Liver (tissue), 8 donors: ENCODE measurements at regions not wholly inside any gene's neighbourhood (a gene's known extent, or its start where the extent isn't known, plus 50 kb on each side); places are given as distances from the start of the nearest gene placed in this dataset.

Experiments
- DNase-seq: peaks from one replicate; pipeline ENCODE4 v3.0.0-alpha.2; 2017; ENCODE audit warnings: low spot score
- H3K27ac ChIP-seq, 2 donors: one replicate each; pipeline ENCODE4 v1.7.0; 2013; ENCODE audit warnings: inconsistent platforms in 2 of 2, low read length in 2 of 2, control low read depth in 1 of 2, low read depth in 1 of 2, mild to moderate bottlenecking in 1 of 2
- H3K27me3 ChIP-seq, 4 donors: one replicate each; pipeline versions ENCODE4 v1.6.1 to v1.7.0; 2013; ENCODE audit warnings: low read length in 3 of 4, inconsistent platforms in 1 of 4, mild to moderate bottlenecking in 1 of 4, moderate library complexity in 1 of 4; ENCODE audit not compliant: control insufficient read depth in 4 of 4, insufficient read depth in 4 of 4
- H3K36me3 ChIP-seq, 4 donors: one replicate each; pipeline versions ENCODE4 v1.6.1 to v1.7.0; 2013; ENCODE audit warnings: low read length in 3 of 4, mild to moderate bottlenecking in 3 of 4, low read depth in 1 of 4, moderate library complexity in 1 of 4; ENCODE audit not compliant: control insufficient read depth in 4 of 4, insufficient read depth in 3 of 4
- H3K4me1 ChIP-seq, 4 donors: one replicate each; pipeline versions ENCODE4 v1.6.1 to v1.7.0; 2013; ENCODE audit warnings: low read length in 3 of 4, mild to moderate bottlenecking in 3 of 4, moderate library complexity in 1 of 4; ENCODE audit not compliant: control insufficient read depth in 4 of 4, insufficient read depth in 4 of 4
- H3K4me3 ChIP-seq, 3 donors: one replicate each; pipeline versions ENCODE4 v1.6.1 to v1.7.0; 2013; ENCODE audit warnings: low read length in 3 of 3, control low read depth in 1 of 3, low read depth in 1 of 3, mild to moderate bottlenecking in 1 of 3
- H3K9ac ChIP-seq, 2 donors: one replicate each; pipeline ENCODE4 v1.7.0; 2013; ENCODE audit warnings: low read length in 2 of 2, mild to moderate bottlenecking in 2 of 2, moderate library complexity in 2 of 2, control low read depth in 1 of 2, low read depth in 1 of 2
- H3K9me3 ChIP-seq, 4 donors: one replicate each; pipeline versions ENCODE4 v1.6.1 to v1.7.0; 2013; ENCODE audit warnings: low read length in 3 of 4; ENCODE audit not compliant: control insufficient read depth in 4 of 4
- ATF3 ChIP-seq: IDR thresholded peaks from 2 replicates; pipeline ENCODE4 v1.6.1; 2016; ENCODE audit warnings: antibody characterized with exemption
- FOXA1 ChIP-seq: IDR thresholded peaks from 2 replicates; pipeline ENCODE4 v1.6.1; 2016; ENCODE audit warnings: antibody characterized with exemption
- FOXA2 ChIP-seq: IDR thresholded peaks from 2 replicates; pipeline ENCODE4 v1.6.1; 2016; ENCODE audit warnings: antibody characterized with exemption
- HNF4A ChIP-seq, 2 donors: conservative IDR thresholded peaks; 2 replicates each; pipeline ENCODE4 v1.6.1; 2016; ENCODE audit warnings: antibody characterized with exemption in 2 of 2, mild to moderate bottlenecking in 2 of 2
- HNF4G ChIP-seq: IDR thresholded peaks from 2 replicates; pipeline ENCODE4 v1.6.1; 2016; ENCODE audit warnings: antibody characterized with exemption
- JUND ChIP-seq, 2 donors: IDR thresholded peaks; 2 replicates each; pipeline ENCODE4 v1.6.1; 2016; ENCODE audit warnings: antibody characterized with exemption in 2 of 2
- RAD21 ChIP-seq, 2 donors: IDR thresholded peaks; 2 replicates each; pipeline ENCODE4 v1.6.1; 2016; ENCODE audit warnings: antibody characterized with exemption in 2 of 2, mild to moderate bottlenecking in 2 of 2
- REST ChIP-seq: IDR thresholded peaks from 2 replicates; pipeline ENCODE4 v1.6.1; 2016; ENCODE audit warnings: antibody characterized with exemption, mild to moderate bottlenecking
- SP1 ChIP-seq: IDR thresholded peaks from 2 replicates; pipeline ENCODE4 v1.6.1; 2018; ENCODE audit warnings: antibody characterized with exemption, mild to moderate bottlenecking
- TAF1 ChIP-seq: conservative IDR thresholded peaks from 2 replicates; pipeline ENCODE4 v1.6.1; 2016; ENCODE audit warnings: antibody characterized with exemption, mild to moderate bottlenecking
- YY1 ChIP-seq: IDR thresholded peaks from 2 replicates; pipeline ENCODE4 v1.6.1; 2016; ENCODE audit warnings: antibody characterized with exemption, mild to moderate bottlenecking
- ZBTB33 ChIP-seq: IDR thresholded peaks from 2 replicates; pipeline ENCODE4 v1.6.1; 2016; ENCODE audit warnings: antibody characterized with exemption
- WGBS: extraction: QIAGEN DNeasy Blood & Tissue Kit; methylation state at CpG from one replicate; pipeline ENCODE4 v1.1.7; 2013; 5-methylcytosine and 5-hydroxymethylcytosine counted together
- TF ChIP-seq, protein P1 (sequence below): fragments of 150-350 bp; IDR thresholded peaks from 2 replicates; pipeline ENCODE4 v1.5.1; 2017; ENCODE audit warnings: improper control_type of control experiment, low read depth, low read length; ENCODE audit not compliant: missing input control
- donor health status: healthy.
- donor health status: healthy.
- donor health status: healthy.
- donor health status: healthy.
- donor health status: healthy.

DNA sequence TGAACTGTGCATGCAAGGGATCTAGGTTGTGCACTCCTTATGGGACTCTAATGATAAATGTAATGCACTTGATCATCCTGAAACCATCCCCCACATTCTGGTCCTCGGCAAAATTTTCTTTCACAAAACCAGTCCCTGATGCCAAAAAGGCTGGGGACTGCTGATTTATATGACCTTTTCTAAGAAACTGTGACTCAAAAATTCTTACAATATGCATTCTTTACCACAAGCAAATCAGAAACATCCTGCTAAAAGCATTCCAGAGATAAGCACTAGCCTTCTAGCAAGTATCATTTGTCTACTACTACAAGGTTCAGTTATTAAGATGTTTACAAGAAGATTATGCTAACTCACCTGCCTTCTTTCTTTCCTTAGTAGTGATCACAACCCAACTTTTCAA lies 166.5 kb upstream of the PCDH7 start:
- no peak overlapping the region for H3K27ac ChIP-seq
- H3K4me3 ChIP-seq = no peak overlapping the region
- H3K9me3 ChIP-seq = peaks cover 0 to 3% (median 0%) of the 10 kb centered on the region in 4 donors
- no peak for DNase-seq
- WGBS = 37% methylated on average over 1 of the region's 1 CpG
- H3K27me3 ChIP-seq = no peaks in the 10 kb centered on the region
- no peak overlapping the region for H3K9ac ChIP-seq
- no peaks in the 10 kb centered on the region for H3K4me1 ChIP-seq
- TF ChIP-seq HNF4G (no peak), ATF3 (no peak), JUND (IDR thresholded peaks at IDR 0.05) (no peak), FOXA1 (no peak), TAF1 (no peak), ZBTB33 (no peak), RAD21 (IDR thresholded peaks at IDR 0.05) (no peak), HNF4A (conservative IDR thresholded peaks at IDR 0.05) (no peak), YY1 (no peak)
- TF ChIP-seq, protein P1, sequence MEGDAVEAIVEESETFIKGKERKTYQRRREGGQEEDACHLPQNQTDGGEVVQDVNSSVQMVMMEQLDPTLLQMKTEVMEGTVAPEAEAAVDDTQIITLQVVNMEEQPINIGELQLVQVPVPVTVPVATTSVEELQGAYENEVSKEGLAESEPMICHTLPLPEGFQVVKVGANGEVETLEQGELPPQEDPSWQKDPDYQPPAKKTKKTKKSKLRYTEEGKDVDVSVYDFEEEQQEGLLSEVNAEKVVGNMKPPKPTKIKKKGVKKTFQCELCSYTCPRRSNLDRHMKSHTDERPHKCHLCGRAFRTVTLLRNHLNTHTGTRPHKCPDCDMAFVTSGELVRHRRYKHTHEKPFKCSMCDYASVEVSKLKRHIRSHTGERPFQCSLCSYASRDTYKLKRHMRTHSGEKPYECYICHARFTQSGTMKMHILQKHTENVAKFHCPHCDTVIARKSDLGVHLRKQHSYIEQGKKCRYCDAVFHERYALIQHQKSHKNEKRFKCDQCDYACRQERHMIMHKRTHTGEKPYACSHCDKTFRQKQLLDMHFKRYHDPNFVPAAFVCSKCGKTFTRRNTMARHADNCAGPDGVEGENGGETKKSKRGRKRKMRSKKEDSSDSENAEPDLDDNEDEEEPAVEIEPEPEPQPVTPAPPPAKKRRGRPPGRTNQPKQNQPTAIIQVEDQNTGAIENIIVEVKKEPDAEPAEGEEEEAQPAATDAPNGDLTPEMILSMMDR = no peak
- H3K36me3 ChIP-seq = no peaks in the 10 kb centered on the region

- no peak for DNase-seq
- TF ChIP-seq HNF4G = no peak
- TF ChIP-seq, protein P1 = no peak
- WGBS = 80% methylated on average over 1 of the region's 1 CpG
Observed at GRCh38 chr4:30555775-30556174, 164.4 kb upstream of the PCDH7 start.

GRCh38 chr4:30559481-30559880 lies 160.7 kb upstream of the PCDH7 start:
- no peak for TF ChIP-seq HNF4G
- TF ChIP-seq TAF1 = no peak
- TF ChIP-seq FOXA2 = no peak
- no peak for TF ChIP-seq HNF4A (conservative IDR thresholded peaks at IDR 0.05)
- no peak for TF ChIP-seq FOXA1
- no peak for TF ChIP-seq REST
- no peak for TF ChIP-seq RAD21 (IDR thresholded peaks at IDR 0.05)
- TF ChIP-seq SP1 = no peak
- DNase-seq = no peak
- H3K9me3 ChIP-seq = peaks cover 0 to 3% (median 0%) of the 10 kb centered on the region in 4 donors
- H3K27me3 ChIP-seq = no peaks in the 10 kb centered on the region
- no peak overlapping the region for H3K9ac ChIP-seq
- no peaks in the 10 kb centered on the region for H3K4me1 ChIP-seq
- WGBS = 72% methylated on average over 4 of the region's 4 CpGs
- no peak overlapping the region for H3K4me3 ChIP-seq
- H3K27ac ChIP-seq = no peak overlapping the region
- no peaks in the 10 kb centered on the region for H3K36me3 ChIP-seq

More at GRCh38 chr4:30555775-30556174, 164.4 kb upstream of the PCDH7 start:
- H3K4me3 ChIP-seq = no peak overlapping the region
- H3K27me3 ChIP-seq = no peaks in the 10 kb centered on the region
- peaks cover 0 to 3% (median 0%) of the 10 kb centered on the region in 4 donors for H3K9me3 ChIP-seq
- H3K36me3 ChIP-seq = no peaks in the 10 kb centered on the region
- no peak overlapping the region for H3K27ac ChIP-seq
- H3K9ac ChIP-seq = no peak overlapping the region
- no peaks in the 10 kb centered on the region for H3K4me1 ChIP-seq
